ENCODE measurements at regions not wholly inside any gene's neighbourhood (a gene's known extent, or its start where the extent isn't known, plus 50 kb on each side); places are given as distances from the start of the nearest gene placed in this dataset.

- CTCF ChIA-PET (ENCODE audit: partially characterized antibody) = interaction anchor here (0.6 to 1.7 kb wide), 7 partner anchors 13 to 30 kb away, joined by 3 to 8 read pairs (median 3); no protein-coding TSS in a partner anchor
- no peak overlapping the region for H2AFZ ChIP-seq (ENCODE audit: low read length)
- no peak overlapping the region for H3K27ac ChIP-seq (ENCODE audit: low read depth, low read length)
Observed at GRCh38 chr16:66291833-66292232, 74.7 kb upstream of the CDH5 start.

More at GRCh38 chr16:66291833-66292232, 74.7 kb upstream of the CDH5 start:
- TF ChIP-seq HDAC6 (IDR thresholded peaks at IDR 0.05; ENCODE audit: low read depth, low read length) (no peak), KDM5A (IDR thresholded peaks at IDR 0.05; ENCODE audit: low read length) (no peak), PHF8 (conservative IDR thresholded peaks at IDR 0.05; ENCODE audit: low read depth, low read length) (no peak), E2F6 (IDR thresholded peaks at IDR 0.05) (no peak), CBX5 (IDR thresholded peaks at IDR 0.05; ENCODE audit: low read depth, low read length) (no peak), NRF1 (IDR thresholded peaks at IDR 0.05; ENCODE audit: low read depth, low read length) (no peak), SP4 (IDR thresholded peaks at IDR 0.05; ENCODE audit: low read length) (no peak)
- TF ChIP-seq, protein P1, sequence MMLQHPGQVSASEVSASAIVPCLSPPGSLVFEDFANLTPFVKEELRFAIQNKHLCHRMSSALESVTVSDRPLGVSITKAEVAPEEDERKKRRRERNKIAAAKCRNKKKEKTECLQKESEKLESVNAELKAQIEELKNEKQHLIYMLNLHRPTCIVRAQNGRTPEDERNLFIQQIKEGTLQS (IDR thresholded peaks at IDR 0.05; ENCODE audit: insufficient read depth, low read depth, low read length) = no peak
- Histone ChIP-seq H3K4me3 (ENCODE audit: extremely low read depth in 1 of 4, insufficient read depth in 2 of 4, low read depth in 3 of 4, low read length in 4 of 4) (no peak overlapping the region), H4K8ac (ENCODE audit: extremely low read depth, insufficient read depth, low read length) (no peak overlapping the region), H2BK20ac (ENCODE audit: low read length) (no peak overlapping the region), H3K79me2 (ENCODE audit: control insufficient read depth in 1 of 2, insufficient read depth in 2 of 2, low read length in 2 of 2) (no peaks in the 10 kb centered on the region), H3K9me3 (ENCODE audit: insufficient read depth in 2 of 2, low read depth in 1 of 2, low read length in 1 of 2) (no peaks in the 10 kb centered on the region), H3K4ac (replicated peaks; ENCODE audit: insufficient read length, low read depth, low read length) (no peak overlapping the region), H3K23ac (ENCODE audit: insufficient read length) (no peak overlapping the region), H2BK5ac (ENCODE audit: low read depth, low read length) (no peak overlapping the region), H3K18ac (ENCODE audit: extremely low read depth, low read length) (no peak overlapping the region), H3K56ac (replicated peaks; ENCODE audit: insufficient read length, low read depth, low read length) (no peak overlapping the region), H4K20me1 (replicated peaks in 1 of 2; ENCODE audit: control insufficient read depth in 1 of 2, insufficient read depth in 2 of 2, low read length in 2 of 2) (no peaks in the 10 kb centered on the region), H2AK5ac (ENCODE audit: low read depth, low read length) (no peak overlapping the region), H3K79me1 (ENCODE audit: low read depth, low read length) (no peaks in the 10 kb centered on the region), H3K27me3 (replicated peaks in 1 of 4; ENCODE audit: control insufficient read depth in 3 of 4, extremely low read depth in 1 of 4, insufficient read depth in 3 of 4, low read length in 3 of 4) (no peaks in the 10 kb centered on the region), H3K4me1 (replicated peaks in 1 of 4; ENCODE audit: control insufficient read depth in 3 of 4, insufficient read depth in 4 of 4, low read length in 3 of 4) (no peaks in the 10 kb centered on the region; a peak in 1 of 7 replicates), H3K14ac (ENCODE audit: insufficient read length) (no peak overlapping the region), H2BK120ac (replicated peaks; ENCODE audit: low read depth, low read length) (no peak overlapping the region), H3K23me2 (ENCODE audit: low read depth, low read length) (no peaks in the 10 kb centered on the region), H3K36me3 (ENCODE audit: control insufficient read depth in 2 of 4, insufficient read depth in 4 of 4, low read length in 3 of 4) (no peaks in the 10 kb centered on the region), H2BK12ac (ENCODE audit: low read depth, low read length) (no peak overlapping the region), H3K9ac (replicated peaks in 1 of 4; ENCODE audit: extremely low read depth in 1 of 4, low read depth in 3 of 4, low read length in 3 of 4) (no peak overlapping the region), H2BK15ac (ENCODE audit: low read length) (no peak overlapping the region), H4K91ac (replicated peaks; ENCODE audit: insufficient read length, low read length) (no peak overlapping the region), H4K5ac (ENCODE audit: insufficient read length, low read depth, low read length) (no peak overlapping the region), H3K4me2 (ENCODE audit: insufficient read depth in 1 of 2, low read depth in 2 of 2, low read length in 2 of 2) (no peak overlapping the region)
- DNase-seq (ENCODE audit: low read depth in 1 of 2, low spot score in 2 of 2) = no peak
- FAIRE-seq = no peak
- WGBS, 2 experiments (ENCODE audit: extremely low coverage in 1 of 2, insufficient coverage in 1 of 2, insufficient read length in 1 of 2, insufficient replicate concordance in 2 of 2, low coverage in 1 of 2, low lambda C conversion rate in 2 of 2, missing lambda C conversion rate in 1 of 2) = 89% methylated on average over 6 of the region's 6 CpGs; no CpG with 5 or more reads in 1 of the 2 experiments
- POLR2A ChIA-PET (ENCODE audit: partially characterized antibody) = no interaction called here

Measured in H1 (cell line).